D721Med (cell line): ENCODE measurements at regions not wholly inside any gene's neighbourhood (a gene's known extent, or its start where the extent isn't known, plus 50 kb on each side); places are given as distances from the start of the nearest gene placed in this dataset.
"Not testable (repeated sequence)": the region's sequence is repeated elsewhere in the genome, so short reads cannot be mapped to it uniquely, and the experiment has no call there.

Experiments
- DNase-seq: peaks from one replicate; pipeline ENCODE4 v3.0.0; 2011; ENCODE audit warnings: low spot score; ENCODE audit not compliant: insufficient read length
- FAIRE-seq: peaks from 2 replicates; lab custom pipeline; 2011; peaks lifted over from hg19 to GRCh38; lab: Jason Lieb, UNC
- CTCF ChIP-seq: IDR thresholded peaks from 2 replicates; pipeline ENCODE4 v1.5.1; 2012; ENCODE audit warnings: mild to moderate bottlenecking, control low read depth; ENCODE audit not compliant: insufficient read depth; ENCODE audit errors: missing control alignments

GRCh38 chr2:146716591-146716990 is 1128.2 kb upstream of the ACVR2A start:
- TF ChIP-seq CTCF = no peak
- no peak for FAIRE-seq
- DNase-seq = no peak

GRCh38 chr2:146709004-146709403 is 1135.8 kb upstream of the ACVR2A start:
- no peak for TF ChIP-seq CTCF
- DNase-seq (no peak), FAIRE-seq (no peak)

GRCh38 chr2:146701183-146701582 is 1143.6 kb upstream of the ACVR2A start:
- no peak for TF ChIP-seq CTCF
- DNase-seq = no peak
- FAIRE-seq = no peak

GRCh38 chr2:146697307-146697706 is 1147.5 kb upstream of the ACVR2A start:
- FAIRE-seq = no peak
- TF ChIP-seq CTCF = no peak
- no peak for DNase-seq

GRCh38 chr2:146696787-146697186 is 1148.0 kb upstream of the ACVR2A start:
- FAIRE-seq, DNase-seq: not testable (repeated sequence)

GRCh38 chr2:146681991-146682390 is 1162.8 kb upstream of the ACVR2A start:
- no peak for FAIRE-seq

GRCh38 chr2:146678516-146678915 is 1166.3 kb upstream of the ACVR2A start:
- no peak for FAIRE-seq
- no peak for DNase-seq
- TF ChIP-seq CTCF = no peak

More at GRCh38 chr2:146681991-146682390, 1162.8 kb upstream of the ACVR2A start:
- DNase-seq = no peak
- no peak for TF ChIP-seq CTCF

- FAIRE-seq (no peak), DNase-seq (no peak)
- no peak for TF ChIP-seq CTCF
Measured at GRCh38 chr2:146677280-146677679, 1167.5 kb upstream of the ACVR2A start.
